HL-60 (cell line): ENCODE measurements at regions not wholly inside any gene's neighbourhood (a gene's known extent, or its start where the extent isn't known, plus 50 kb on each side); places are given as distances from the start of the nearest gene placed in this dataset.

Experiments used
- POLR2AphosphoS5 ChIP-seq: IDR thresholded peaks from 2 replicates; pipeline ENCODE4 v1.6.1; 2012; ENCODE audit warnings: low read depth
- TF ChIP-seq, protein P1 (sequence below): IDR thresholded peaks from one replicate; pipeline ENCODE4 v1.5.1; 2011; ENCODE audit warnings: low read length, control low read depth, inconsistent platforms; ENCODE audit not compliant: insufficient read depth

DNA sequence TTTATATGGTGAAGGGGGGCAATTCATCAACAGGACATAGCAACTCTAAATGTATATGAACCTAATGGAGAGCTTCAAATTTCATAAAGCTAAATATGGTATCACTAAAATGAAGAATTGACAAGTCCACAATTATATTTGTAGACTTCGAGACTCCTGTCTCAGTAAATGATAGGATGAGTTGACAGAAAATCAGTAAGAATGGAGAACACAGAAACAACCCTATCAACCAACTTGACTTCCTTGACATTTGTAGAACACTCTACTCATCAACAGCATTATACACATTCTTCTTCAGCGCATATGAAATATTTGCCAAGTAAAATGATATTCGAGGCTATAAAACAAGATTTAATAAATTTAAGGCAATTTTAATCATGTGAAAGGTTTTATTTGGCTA lies 322.9 kb upstream of the MAF start:
- TF ChIP-seq, protein P1, sequence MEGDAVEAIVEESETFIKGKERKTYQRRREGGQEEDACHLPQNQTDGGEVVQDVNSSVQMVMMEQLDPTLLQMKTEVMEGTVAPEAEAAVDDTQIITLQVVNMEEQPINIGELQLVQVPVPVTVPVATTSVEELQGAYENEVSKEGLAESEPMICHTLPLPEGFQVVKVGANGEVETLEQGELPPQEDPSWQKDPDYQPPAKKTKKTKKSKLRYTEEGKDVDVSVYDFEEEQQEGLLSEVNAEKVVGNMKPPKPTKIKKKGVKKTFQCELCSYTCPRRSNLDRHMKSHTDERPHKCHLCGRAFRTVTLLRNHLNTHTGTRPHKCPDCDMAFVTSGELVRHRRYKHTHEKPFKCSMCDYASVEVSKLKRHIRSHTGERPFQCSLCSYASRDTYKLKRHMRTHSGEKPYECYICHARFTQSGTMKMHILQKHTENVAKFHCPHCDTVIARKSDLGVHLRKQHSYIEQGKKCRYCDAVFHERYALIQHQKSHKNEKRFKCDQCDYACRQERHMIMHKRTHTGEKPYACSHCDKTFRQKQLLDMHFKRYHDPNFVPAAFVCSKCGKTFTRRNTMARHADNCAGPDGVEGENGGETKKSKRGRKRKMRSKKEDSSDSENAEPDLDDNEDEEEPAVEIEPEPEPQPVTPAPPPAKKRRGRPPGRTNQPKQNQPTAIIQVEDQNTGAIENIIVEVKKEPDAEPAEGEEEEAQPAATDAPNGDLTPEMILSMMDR: no peak
- no peak for TF ChIP-seq POLR2AphosphoS5
